OCI-M2 (cell line): ENCODE measurements at regions not wholly inside any gene's neighbourhood (a gene's known extent, or its start where the extent isn't known, plus 50 kb on each side); places are given as distances from the start of the nearest gene placed in this dataset.

ENCODE experiments used
- DNase-seq: peaks from one replicate; lab custom pipeline; 2025; ENCODE audit not compliant: unreplicated experiment; lab: John Stamatoyannopoulos, UW

- no peak for DNase-seq
Measured at GRCh38 chr18:39749154-39749553, 2183.6 kb upstream of the CELF4 start.

- no peak for DNase-seq
Measured at GRCh38 chr18:39748727-39749126, 2183.1 kb upstream of the CELF4 start.

GRCh38 chr18:39746201-39746600, 2180.6 kb upstream of the CELF4 start:
- no peak for DNase-seq

DNA sequence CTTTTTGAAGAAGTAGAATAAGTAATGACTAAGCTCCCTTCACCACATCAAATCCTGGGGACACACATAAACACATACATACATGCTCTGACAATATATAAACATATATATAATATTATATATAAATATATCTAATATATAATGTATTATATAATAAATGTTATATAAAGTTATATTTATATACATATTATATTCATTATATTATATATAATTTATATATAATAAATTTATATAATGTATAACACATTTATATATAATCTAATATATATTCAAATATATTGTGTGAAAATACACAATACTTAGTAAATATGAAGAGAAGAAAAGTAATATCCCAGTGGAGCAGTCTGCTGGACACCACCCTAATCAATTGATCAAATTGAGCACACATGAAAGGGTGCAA, 2177.9 kb upstream of the CELF4 start:
- DNase-seq = no peak

GRCh38 chr18:39741755-39742466, 2176.3 kb upstream of the CELF4 start:
- no peak for DNase-seq

- DNase-seq = no peak
Measured at GRCh38 chr18:39737869-39738268, 2172.3 kb upstream of the CELF4 start.

GRCh38 chr18:39732918-39733317, 2167.3 kb upstream of the CELF4 start:
- DNase-seq = no peak

- DNase-seq = no peak
Measured at GRCh38 chr18:39730606-39731005, 2165.0 kb upstream of the CELF4 start.

DNA sequence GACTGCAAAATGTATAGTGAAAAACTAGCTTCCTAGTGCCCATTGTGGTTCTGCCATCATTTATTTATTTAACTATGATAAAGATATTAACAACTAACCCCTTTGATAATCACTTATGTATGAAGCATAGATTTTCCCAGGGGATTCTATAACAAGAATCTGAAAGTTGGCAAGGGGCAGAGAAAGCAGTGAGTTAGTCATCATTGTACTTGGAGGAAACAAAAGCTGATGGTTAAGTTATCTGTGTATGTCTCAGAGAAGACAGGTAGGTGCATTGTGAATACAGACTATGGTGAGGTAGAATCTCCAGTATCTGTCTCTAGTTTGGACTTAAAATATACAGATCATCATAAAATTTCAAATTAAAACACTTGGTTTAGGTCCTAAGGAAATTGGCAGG, 2159.1 kb upstream of the CELF4 start:
- no peak for DNase-seq

- DNase-seq = no peak
Measured at GRCh38 chr18:39721712-39722111, 2156.1 kb upstream of the CELF4 start.

DNA sequence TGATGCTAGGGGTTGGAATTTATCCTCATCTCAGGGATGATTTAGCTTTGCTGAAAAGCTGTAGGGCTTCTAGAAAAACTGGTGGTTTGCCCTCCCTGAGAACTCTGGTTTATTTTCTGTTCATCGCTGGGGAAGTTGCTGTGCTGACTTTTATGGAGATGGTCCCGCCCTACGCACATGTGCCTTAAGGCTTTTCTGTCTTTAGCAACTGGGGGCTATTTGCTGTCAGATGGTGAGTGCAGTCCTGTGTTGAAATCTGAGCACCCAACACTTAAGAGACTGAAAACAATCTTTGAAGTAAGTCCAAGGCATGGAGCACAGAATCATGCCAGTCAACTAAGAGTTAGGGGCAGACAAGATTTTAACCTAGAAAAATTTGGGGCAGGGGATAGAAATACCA, 2148.4 kb upstream of the CELF4 start:
- no peak for DNase-seq

GRCh38 chr18:39711701-39712100, 2146.1 kb upstream of the CELF4 start:
- DNase-seq = no peak

DNA sequence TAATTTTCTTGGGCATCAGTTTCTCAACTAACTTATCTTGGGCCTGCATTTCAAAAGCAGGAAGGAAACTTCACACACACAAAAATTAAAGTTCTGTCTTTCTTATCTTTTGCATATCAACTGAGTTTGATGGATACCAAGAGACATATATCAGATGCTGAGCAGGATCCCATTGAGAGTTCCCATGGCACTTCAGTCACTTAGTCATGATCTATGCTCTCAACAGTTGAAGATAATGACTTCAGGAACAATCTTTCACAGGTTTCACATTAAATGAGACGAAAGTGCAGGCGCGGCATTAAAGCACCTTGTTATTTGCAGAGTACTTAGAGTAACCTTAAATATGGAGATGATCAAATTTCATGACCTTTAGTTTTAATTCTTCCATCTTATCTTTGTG, 2139.8 kb upstream of the CELF4 start:
- DNase-seq = no peak

DNA sequence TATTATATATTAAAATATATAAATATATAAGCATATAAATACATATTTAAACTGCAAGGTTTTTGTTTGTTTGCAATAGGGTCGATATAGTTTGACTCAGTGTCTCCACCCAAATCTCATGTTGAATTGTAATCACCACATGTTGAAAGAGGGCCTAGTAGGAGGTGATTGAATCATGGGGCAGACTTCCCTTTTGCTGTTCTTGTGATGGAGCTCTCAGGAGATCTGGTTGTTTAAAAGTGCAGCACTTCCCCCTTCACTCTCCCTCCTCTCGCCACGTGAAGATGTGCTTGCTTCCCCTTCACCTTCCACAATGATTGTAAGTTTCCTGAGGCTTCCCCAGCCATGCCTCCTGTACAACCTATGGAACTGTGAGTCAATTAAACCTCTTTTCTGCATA, 2137.3 kb upstream of the CELF4 start:
- DNase-seq = no peak

DNA sequence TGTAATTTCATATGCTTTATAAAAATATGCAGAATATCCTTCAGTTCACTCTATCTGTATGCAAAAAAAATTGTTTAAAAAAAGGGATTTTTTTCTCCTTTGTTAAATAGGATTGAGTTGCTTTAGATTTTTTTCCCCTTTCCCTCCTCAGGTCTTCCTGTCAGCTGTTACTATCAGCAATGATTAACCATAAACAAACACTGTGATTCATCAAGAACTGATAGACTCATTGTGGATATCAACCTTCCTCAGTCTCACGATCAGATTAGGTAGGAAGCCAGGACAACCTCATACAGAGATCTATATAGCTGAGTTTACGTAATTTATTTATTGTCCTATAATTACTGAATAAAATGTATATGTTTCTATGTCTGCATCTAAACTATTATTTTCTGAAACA, 2136.2 kb upstream of the CELF4 start:
- no peak for DNase-seq

DNA sequence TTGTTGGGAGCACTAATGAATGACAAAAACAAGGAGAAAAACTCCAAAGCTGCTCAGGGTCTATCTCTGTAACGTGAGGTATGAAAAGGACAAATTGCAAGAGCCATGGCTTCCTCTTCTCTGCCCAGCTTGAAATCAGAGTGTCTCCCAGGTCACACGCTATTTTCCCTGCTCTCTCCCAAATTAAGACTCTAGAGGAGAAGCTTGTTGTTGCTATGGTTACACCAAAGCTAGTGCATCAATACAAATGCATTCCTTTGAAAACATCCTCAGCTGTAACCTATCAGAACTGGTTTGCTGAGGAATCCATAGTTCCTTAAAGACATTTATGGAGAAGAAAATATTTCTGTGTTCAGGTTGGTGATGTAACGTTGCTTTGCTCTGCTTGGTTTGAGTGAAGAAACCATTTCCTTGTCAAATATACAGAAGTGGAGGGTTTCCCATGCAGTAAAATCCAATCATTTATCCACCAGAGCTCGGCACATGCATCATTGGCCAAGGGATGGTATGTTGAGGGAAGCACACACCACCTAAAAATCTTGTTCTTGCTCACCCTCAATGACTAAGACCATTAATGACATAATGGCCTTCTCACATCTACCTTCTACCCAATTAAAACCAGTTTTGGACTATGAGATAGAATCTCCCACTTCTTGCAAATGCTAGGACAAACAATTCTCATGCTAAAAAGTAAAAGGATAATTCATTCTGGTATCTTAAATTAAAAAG, 2135.6 kb upstream of the CELF4 start:
- DNase-seq = no peak

GRCh38 chr18:39699340-39699964, 2133.9 kb upstream of the CELF4 start:
- no peak for DNase-seq

DNA sequence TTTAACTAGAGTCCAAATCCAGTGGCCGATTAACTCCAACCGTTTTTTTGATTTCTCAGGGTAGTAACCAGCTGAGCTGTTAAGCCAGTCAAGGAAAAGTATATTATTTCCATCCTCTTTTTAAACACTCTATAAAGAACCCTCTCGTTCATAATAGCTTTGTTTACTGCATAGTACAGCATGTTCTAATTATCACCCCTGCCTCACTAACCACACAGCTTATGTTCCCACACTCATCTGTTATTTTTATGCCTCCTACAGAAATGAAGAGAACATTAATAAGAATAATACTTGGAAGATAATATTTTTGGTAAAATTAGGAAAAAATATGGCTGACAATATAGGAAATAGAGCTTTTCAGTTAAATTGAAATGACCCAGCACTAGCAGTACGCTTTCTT, 2132.8 kb upstream of the CELF4 start:
- no peak for DNase-seq

GRCh38 chr18:39693359-39693758, 2127.8 kb upstream of the CELF4 start:
- DNase-seq = no peak

- no peak for DNase-seq
Measured at GRCh38 chr18:39692367-39693015, 2126.9 kb upstream of the CELF4 start.

DNA sequence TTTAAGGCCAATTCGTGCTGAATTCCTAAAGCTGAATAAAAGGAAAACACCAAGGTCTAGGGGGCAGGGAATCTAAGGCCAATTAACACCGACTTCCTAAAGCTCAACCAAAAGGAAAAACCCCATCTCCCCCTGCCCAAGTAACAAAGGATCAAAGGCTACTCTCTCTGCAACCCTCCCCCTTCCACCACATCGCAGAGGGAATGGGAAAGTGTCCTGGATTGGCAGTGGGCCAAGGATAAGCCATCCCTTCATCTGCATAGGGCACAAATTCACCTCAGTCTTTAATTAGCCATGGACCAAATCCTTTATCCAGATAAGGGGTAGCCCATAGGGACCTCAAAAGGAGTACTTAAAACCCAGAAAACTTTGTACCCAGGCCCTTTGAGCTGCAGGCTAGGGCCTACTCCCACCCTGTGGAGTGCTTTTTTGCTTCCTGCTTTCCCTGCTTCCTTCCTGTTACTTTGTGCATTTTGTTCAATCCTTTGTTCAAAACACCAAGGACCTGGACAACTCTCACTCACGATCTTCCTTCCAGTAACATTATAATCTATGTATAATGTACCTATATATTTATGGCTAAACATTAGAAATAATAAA, 2119.8 kb upstream of the CELF4 start:
- DNase-seq = no peak
